Neural progenitor cell (in vitro differentiated cells): ENCODE measurements at regions not wholly inside any gene's neighbourhood (a gene's known extent, or its start where the extent isn't known, plus 50 kb on each side); places are given as distances from the start of the nearest gene placed in this dataset.

Experiments
- CTCF ChIP-seq: fragments of 200-600 bp; sonication (generic); IDR thresholded peaks from 2 replicates; pipeline ENCODE4 v1.5.1; 2017; ENCODE audit warnings: antibody characterized with exemption, mild to moderate bottlenecking
- EZH2 ChIP-seq: fragments of 200-600 bp; sonication (generic); IDR thresholded peaks from 2 replicates; pipeline ENCODE4 v1.6.1; 2017; ENCODE audit warnings: antibody characterized with exemption, mild to moderate bottlenecking, moderate library complexity

- TF ChIP-seq EZH2 (no peak), CTCF (no peak)
These were observed 163.7 kb upstream of the TNP1 start for GRCh38 chr2:217023611-217024010.
